HL-60 (cell line): ENCODE measurements at regions not wholly inside any gene's neighbourhood (a gene's known extent, or its start where the extent isn't known, plus 50 kb on each side); places are given as distances from the start of the nearest gene placed in this dataset.

ENCODE experiments used
- DNase-seq, 2 experiments: peaks; one replicate each; pipeline ENCODE4 v3.0.0-alpha.2; 2010 to 2020; ENCODE audit warnings: low read depth in 1 of 2, low spot score in 1 of 2
- H3K27ac ChIP-seq: fragments of 250-450 bp; sonication (Bioruptor Pico); replicated peaks from 2 replicates; pipeline ENCODE4 v1.5.1; 2020; ENCODE audit warnings: mild to moderate bottlenecking, moderate library complexity
- H3K27me3 ChIP-seq: fragments of 250-450 bp; sonication (Bioruptor Pico); 2 replicates; pipeline ENCODE4 v1.5.1; 2021; ENCODE audit warnings: mild to moderate bottlenecking, moderate library complexity; ENCODE audit not compliant: insufficient read depth, poor library complexity, severe bottlenecking
- H3K4me3 ChIP-seq: replicated peaks from 2 replicates; pipeline ENCODE4 v1.5.1; 2011; ENCODE audit warnings: mild to moderate bottlenecking, control low read depth, low read length; ENCODE audit not compliant: insufficient read depth
- CTCF ChIP-seq: IDR thresholded peaks from one replicate; pipeline ENCODE4 v1.5.1; 2011; ENCODE audit warnings: low read length, control low read depth, inconsistent platforms; ENCODE audit not compliant: insufficient read depth
- GABPA ChIP-seq: IDR thresholded peaks from 2 replicates; pipeline ENCODE4 v1.6.1; 2012; ENCODE audit warnings: low read depth
- POLR2AphosphoS5 ChIP-seq: IDR thresholded peaks from 2 replicates; pipeline ENCODE4 v1.6.1; 2012; ENCODE audit warnings: low read depth
- REST ChIP-seq: IDR thresholded peaks from 2 replicates; pipeline ENCODE4 v1.6.1; 2012; ENCODE audit warnings: low read depth; ENCODE audit not compliant: insufficient replicate concordance
- SPI1 ChIP-seq: IDR thresholded peaks from 2 replicates; pipeline ENCODE4 v1.6.1; 2012; ENCODE audit warnings: low read depth, mild to moderate bottlenecking, borderline replicate concordance

GRCh38 chr7:145411066-145411465 lies 575.2 kb upstream of the TPK1 start:
- no peak overlapping the region for H3K27ac ChIP-seq
- no peak for DNase-seq
- TF ChIP-seq CTCF (no peak), REST (no peak), POLR2AphosphoS5 (no peak), SPI1 (no peak), GABPA (no peak)
- H3K4me3 ChIP-seq = no peak overlapping the region
- no peaks in the 10 kb centered on the region for H3K27me3 ChIP-seq

GRCh38 chr7:145398758-145399157 lies 562.9 kb upstream of the TPK1 start:
- no peak for TF ChIP-seq POLR2AphosphoS5
- TF ChIP-seq REST = no peak
- TF ChIP-seq CTCF = no peak
- no peak for TF ChIP-seq SPI1
- no peak for TF ChIP-seq GABPA
- H3K27ac ChIP-seq = no peak overlapping the region
- DNase-seq = no peak
- no peak overlapping the region for H3K4me3 ChIP-seq
- H3K27me3 ChIP-seq = no peaks in the 10 kb centered on the region

- TF ChIP-seq SPI1 (no peak), POLR2AphosphoS5 (no peak), REST (no peak), GABPA (no peak), CTCF (no peak)
- Histone ChIP-seq H3K27me3 (no peaks in the 10 kb centered on the region), H3K4me3 (no peak overlapping the region), H3K27ac (no peak overlapping the region)
- no peak for DNase-seq
Measured at GRCh38 chr7:145394126-145394525, 558.3 kb upstream of the TPK1 start.
